ENCODE measurements at regions not wholly inside any gene's neighbourhood (a gene's known extent, or its start where the extent isn't known, plus 50 kb on each side); places are given as distances from the start of the nearest gene placed in this dataset.

DNA sequence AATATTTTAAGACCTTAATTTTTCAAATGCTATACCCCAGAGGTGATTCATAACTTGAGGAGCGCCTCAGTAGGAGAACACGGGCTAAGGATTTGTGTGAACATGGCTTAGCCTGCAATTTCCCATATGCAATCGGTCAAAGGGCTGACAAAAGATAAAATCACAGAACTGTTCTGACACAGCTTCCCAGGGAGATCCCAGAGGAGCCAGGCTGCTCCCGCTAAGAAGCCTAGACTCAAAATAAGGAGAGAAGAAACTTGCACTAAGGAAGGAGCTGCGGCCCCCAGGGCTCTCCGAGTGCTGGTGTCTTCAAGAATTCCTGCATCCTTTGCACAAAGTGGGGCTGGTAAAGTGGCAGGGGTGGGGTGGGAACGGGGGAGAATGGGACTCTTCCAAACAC lies 106.3 kb upstream of the DLG1 start:
- TF ChIP-seq POLR2A (IDR thresholded peaks at IDR 0.05; ENCODE audit: low read depth, low read length) (no peak), POLR2AphosphoS5 (IDR thresholded peaks at IDR 0.05; ENCODE audit: low read depth, low read length) (no peak)
